ENCODE measurements at regions not wholly inside any gene's neighbourhood (a gene's known extent, or its start where the extent isn't known, plus 50 kb on each side); places are given as distances from the start of the nearest gene placed in this dataset.
"Not testable (repeated sequence)": the region's sequence is repeated elsewhere in the genome, so short reads cannot be mapped to it uniquely, and the experiment has no call there.

DNA sequence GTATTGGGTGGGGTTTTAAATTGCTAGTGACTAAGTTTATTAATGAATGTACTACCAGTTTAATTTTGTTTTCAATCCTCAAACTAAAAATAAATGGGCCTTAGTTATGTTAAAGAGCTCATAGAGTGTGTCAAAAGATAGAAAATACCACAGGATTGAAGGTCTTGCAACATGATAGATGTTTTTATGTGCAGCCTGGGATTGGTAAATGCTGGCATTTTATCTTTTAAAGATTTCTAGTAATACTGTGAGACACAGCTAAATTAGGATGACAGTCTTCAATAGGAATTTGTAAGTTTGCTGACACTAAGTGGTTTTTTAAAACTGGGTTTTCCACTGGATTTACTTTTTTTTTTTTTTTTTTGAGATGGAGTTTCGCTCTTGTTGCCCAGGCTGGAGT, 122.3 kb downstream of the HAUS1 start:
- BruUV-seq (replicated peaks): no TSS peak
- Histone ChIP-seq H3K9me3 (ENCODE audit: control insufficient read depth, insufficient read depth, low read depth, low read length) (no peaks in the 10 kb centered on the region), H3K36me3 (ENCODE audit: control insufficient read depth, insufficient read depth, low read length) (no peaks in the 10 kb centered on the region), H3K27me3 (ENCODE audit: control insufficient read depth, insufficient read depth, low read length) (no peaks in the 10 kb centered on the region), H3K27ac (ENCODE audit: low read length) (no peak overlapping the region), H3K4me3 (ENCODE audit: low read depth in 2 of 2, low read length in 2 of 2) (no peak overlapping the region), H3K4me1 (ENCODE audit: control insufficient read depth, insufficient read depth, low read length) (no peaks in the 10 kb centered on the region)
- ChIA-PET POLR2A (no interaction called here), CTCF (no interaction called here)
- ATAC-seq: no peak
- in situ Hi-C loops (cut with HindIII; ENCODE audit: low pct_unique_long_range_greater_than_20kb, low sequenced_read_pairs) (no loop called here), intact Hi-C loops (cut with micrococcal nuclease; ENCODE audit: unreplicated experiment) (no loop called here)
- no peak for DNase-seq (ENCODE audit: low read depth, low spot score)
- TF ChIP-seq REST (IDR thresholded peaks at IDR 0.05; ENCODE audit: insufficient read depth in 1 of 2, low read depth in 2 of 2, low read length in 1 of 2) (no peak), SIN3A (IDR thresholded peaks at IDR 0.05; ENCODE audit: borderline replicate concordance, insufficient read depth, low read depth, low read length) (no peak), POLR2AphosphoS5 (IDR thresholded peaks at IDR 0.05; ENCODE audit: low read depth, low read length) (no peak), TCF7L2 (IDR thresholded peaks at IDR 0.05; ENCODE audit: low read depth, low read length) (no peak)
- TF ChIP-seq, protein P1, sequence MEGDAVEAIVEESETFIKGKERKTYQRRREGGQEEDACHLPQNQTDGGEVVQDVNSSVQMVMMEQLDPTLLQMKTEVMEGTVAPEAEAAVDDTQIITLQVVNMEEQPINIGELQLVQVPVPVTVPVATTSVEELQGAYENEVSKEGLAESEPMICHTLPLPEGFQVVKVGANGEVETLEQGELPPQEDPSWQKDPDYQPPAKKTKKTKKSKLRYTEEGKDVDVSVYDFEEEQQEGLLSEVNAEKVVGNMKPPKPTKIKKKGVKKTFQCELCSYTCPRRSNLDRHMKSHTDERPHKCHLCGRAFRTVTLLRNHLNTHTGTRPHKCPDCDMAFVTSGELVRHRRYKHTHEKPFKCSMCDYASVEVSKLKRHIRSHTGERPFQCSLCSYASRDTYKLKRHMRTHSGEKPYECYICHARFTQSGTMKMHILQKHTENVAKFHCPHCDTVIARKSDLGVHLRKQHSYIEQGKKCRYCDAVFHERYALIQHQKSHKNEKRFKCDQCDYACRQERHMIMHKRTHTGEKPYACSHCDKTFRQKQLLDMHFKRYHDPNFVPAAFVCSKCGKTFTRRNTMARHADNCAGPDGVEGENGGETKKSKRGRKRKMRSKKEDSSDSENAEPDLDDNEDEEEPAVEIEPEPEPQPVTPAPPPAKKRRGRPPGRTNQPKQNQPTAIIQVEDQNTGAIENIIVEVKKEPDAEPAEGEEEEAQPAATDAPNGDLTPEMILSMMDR (IDR thresholded peaks at IDR 0.05): no peak

- H3K4me1 ChIP-seq (ENCODE audit: control insufficient read depth, insufficient read depth, low read length); H3K4me3 ChIP-seq (ENCODE audit: low read depth in 2 of 2, low read length in 2 of 2); POLR2A ChIA-PET; intact Hi-C loops (cut with micrococcal nuclease; ENCODE audit: unreplicated experiment); H3K9me3 ChIP-seq (ENCODE audit: control insufficient read depth, insufficient read depth, low read depth, low read length); BruUV-seq (replicated peaks); ATAC-seq; H3K36me3 ChIP-seq (ENCODE audit: control insufficient read depth, insufficient read depth, low read length); H3K27me3 ChIP-seq (ENCODE audit: control insufficient read depth, insufficient read depth, low read length); DNase-seq (ENCODE audit: low read depth, low spot score); CTCF ChIA-PET; H3K27ac ChIP-seq (ENCODE audit: low read length); in situ Hi-C loops (cut with HindIII; ENCODE audit: low pct_unique_long_range_greater_than_20kb, low sequenced_read_pairs): not testable (repeated sequence)
Observed at GRCh38 chr18:46229641-46230040, 125.5 kb downstream of the HAUS1 start.

DNA sequence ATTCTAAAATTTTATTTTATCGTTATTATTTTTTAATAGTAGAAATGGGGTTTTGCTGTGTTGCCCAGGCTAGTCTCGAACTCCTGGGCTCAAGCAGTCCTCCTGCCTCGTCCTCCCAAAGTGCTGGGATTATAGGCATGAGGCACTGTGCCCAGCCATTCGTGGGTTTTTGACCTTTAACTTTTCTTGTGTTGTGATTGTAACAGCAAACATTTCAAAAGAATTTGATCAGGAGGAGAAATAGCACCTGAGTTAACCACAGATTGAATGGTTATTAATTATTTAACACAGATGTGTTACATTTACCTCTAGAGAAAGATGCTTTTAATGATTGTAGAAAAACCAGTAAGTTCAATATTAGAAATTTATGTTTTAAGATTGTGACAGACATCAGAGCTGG, 132.0 kb downstream of the HAUS1 start:
- no peaks in the 10 kb centered on the region for H3K36me3 ChIP-seq (ENCODE audit: control insufficient read depth, insufficient read depth, low read length)
- no peaks in the 10 kb centered on the region for H3K27me3 ChIP-seq (ENCODE audit: control insufficient read depth, insufficient read depth, low read length)
- ChIA-PET POLR2A (interaction anchor here (0.6 kb wide), 1 partner anchor 15 kb away, joined by 3 read pairs; no protein-coding TSS in a partner anchor), CTCF (interaction anchor here (0.6 kb wide), 1 partner anchor 15 kb away, joined by 5 read pairs; no protein-coding TSS in a partner anchor)
- in situ Hi-C loops (cut with HindIII; ENCODE audit: low pct_unique_long_range_greater_than_20kb, low sequenced_read_pairs) (no loop called here), intact Hi-C loops (cut with micrococcal nuclease; ENCODE audit: unreplicated experiment) (no loop called here)
- no peak for ATAC-seq
- no peaks in the 10 kb centered on the region for H3K9me3 ChIP-seq (ENCODE audit: control insufficient read depth, insufficient read depth, low read depth, low read length)
- H3K4me3 ChIP-seq (ENCODE audit: low read depth in 2 of 2, low read length in 2 of 2): no peak overlapping the region
- no TSS peak for BruUV-seq (replicated peaks)
- no peak overlapping the region for H3K27ac ChIP-seq (ENCODE audit: low read length)
- no peak for TF ChIP-seq SIN3A (IDR thresholded peaks at IDR 0.05; ENCODE audit: borderline replicate concordance, insufficient read depth, low read depth, low read length)
- no peak for TF ChIP-seq POLR2AphosphoS5 (IDR thresholded peaks at IDR 0.05; ENCODE audit: low read depth, low read length)
- TF ChIP-seq, protein P1 (IDR thresholded peaks at IDR 0.05): no peak
- no peak for TF ChIP-seq REST (IDR thresholded peaks at IDR 0.05; ENCODE audit: insufficient read depth in 1 of 2, low read depth in 2 of 2, low read length in 1 of 2)
- no peak for TF ChIP-seq TCF7L2 (IDR thresholded peaks at IDR 0.05; ENCODE audit: low read depth, low read length)
- no peaks in the 10 kb centered on the region for H3K4me1 ChIP-seq (ENCODE audit: control insufficient read depth, insufficient read depth, low read length)
- no peak for DNase-seq (ENCODE audit: low read depth, low spot score)

Data from Panc1 (cell line).